Liver (tissue), 3 donors: ENCODE measurements at regions not wholly inside any gene's neighbourhood (a gene's known extent, or its start where the extent isn't known, plus 50 kb on each side); places are given as distances from the start of the nearest gene placed in this dataset.

Experiments
- ATF3 ChIP-seq: IDR thresholded peaks from 2 replicates; pipeline ENCODE4 v1.6.1; 2016; ENCODE audit warnings: antibody characterized with exemption
- CTCF ChIP-seq: fragments of 150-350 bp; IDR thresholded peaks from 2 replicates; pipeline ENCODE4 v1.5.1; 2017; ENCODE audit warnings: improper control_type of control experiment, low read depth, low read length; ENCODE audit not compliant: missing input control
- HNF4A ChIP-seq, 2 donors: conservative IDR thresholded peaks; 2 replicates each; pipeline ENCODE4 v1.6.1; 2016; ENCODE audit warnings: antibody characterized with exemption in 2 of 2, mild to moderate bottlenecking in 2 of 2
- MAX ChIP-seq: IDR thresholded peaks from 2 replicates; pipeline ENCODE4 v1.6.1; 2016; ENCODE audit warnings: antibody characterized with exemption
- RAD21 ChIP-seq, 2 donors: IDR thresholded peaks; 2 replicates each; pipeline ENCODE4 v1.6.1; 2016; ENCODE audit warnings: antibody characterized with exemption in 2 of 2, mild to moderate bottlenecking in 2 of 2
- REST ChIP-seq: IDR thresholded peaks from 2 replicates; pipeline ENCODE4 v1.6.1; 2016; ENCODE audit warnings: antibody characterized with exemption, mild to moderate bottlenecking
- donor health status: healthy.
- donor health status: healthy.

DNA sequence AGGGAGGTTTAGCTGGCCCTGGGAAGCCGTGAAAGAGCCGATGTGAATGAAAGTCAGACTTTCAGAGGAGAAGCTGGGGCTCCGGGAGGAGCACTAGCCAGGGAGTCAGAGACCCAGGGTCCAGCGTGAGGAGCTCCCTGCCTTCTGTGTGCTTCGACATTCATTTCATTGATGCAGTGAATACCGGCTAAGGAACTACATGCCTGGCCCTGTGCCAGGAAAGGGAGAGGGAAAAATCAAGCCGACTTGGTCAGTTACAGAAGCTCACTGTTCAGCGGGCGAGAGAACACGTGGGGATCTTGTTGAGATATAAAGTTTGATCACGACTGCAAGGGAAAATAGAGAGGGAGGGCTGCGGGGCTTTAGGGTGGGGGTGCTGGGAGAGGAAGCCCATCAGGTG lies 76.7 kb upstream of the RUNX3 start:
- TF ChIP-seq CTCF (no peak), RAD21 (IDR thresholded peaks at IDR 0.05) (no peak), ATF3 (no peak), MAX (no peak), HNF4A (conservative IDR thresholded peaks at IDR 0.05) (no peak), REST (no peak)
